ENCODE measurements at regions not wholly inside any gene's neighbourhood (a gene's known extent, or its start where the extent isn't known, plus 50 kb on each side); places are given as distances from the start of the nearest gene placed in this dataset.
"Not testable (repeated sequence)": the region's sequence is repeated elsewhere in the genome, so short reads cannot be mapped to it uniquely, and the experiment has no call there.

- no peak for DNase-seq
Measured at GRCh38 chr20:43836790-43837189, 77.9 kb upstream of the TOX2 start.

- no peak for DNase-seq
Measured at GRCh38 chr20:43835944-43836508, 78.6 kb upstream of the TOX2 start.

GRCh38 chr20:43833511-43834395 is 80.9 kb upstream of the TOX2 start:
- no peak for DNase-seq

- DNase-seq, result no peak
Measured at GRCh38 chr20:43832961-43833360, 81.7 kb upstream of the TOX2 start.

- DNase-seq, result no peak
Measured at GRCh38 chr20:43832096-43832816, 82.4 kb upstream of the TOX2 start.

GRCh38 chr20:43831481-43832065 is 83.1 kb upstream of the TOX2 start:
- DNase-seq, result no peak

- DNase-seq, result no peak
Measured at GRCh38 chr20:43830883-43831282, 83.8 kb upstream of the TOX2 start.

GRCh38 chr20:43829951-43830690 is 84.5 kb upstream of the TOX2 start:
- DNase-seq, result no peak

GRCh38 chr20:43827940-43828562 is 86.6 kb upstream of the TOX2 start:
- no peak for DNase-seq

- DNase-seq, result not testable (repeated sequence)
Measured at GRCh38 chr20:43826943-43827342, 87.7 kb upstream of the TOX2 start.

- no peak for DNase-seq
Measured at GRCh38 chr20:43825581-43825980, 89.1 kb upstream of the TOX2 start.

GRCh38 chr20:43825051-43825402 is 89.6 kb upstream of the TOX2 start:
- no peak for DNase-seq

- no peak for DNase-seq
Measured at GRCh38 chr20:43824309-43825050, 90.2 kb upstream of the TOX2 start.

GRCh38 chr20:43821795-43822194 is 92.9 kb upstream of the TOX2 start:
- no peak for DNase-seq

GRCh38 chr20:43820731-43821330 is 93.8 kb upstream of the TOX2 start:
- DNase-seq, result no peak

GRCh38 chr20:43812216-43812615 is 85.4 kb upstream of the GTSF1L start:
- DNase-seq, result no peak

GRCh38 chr20:43809206-43809819 is 82.5 kb upstream of the GTSF1L start:
- no peak for DNase-seq

GRCh38 chr20:43804781-43805180 is 78.0 kb upstream of the GTSF1L start:
- no peak for DNase-seq

- no peak for DNase-seq
Measured at GRCh38 chr20:43803276-43803675, 76.5 kb upstream of the GTSF1L start.

- no peak for DNase-seq
Measured at GRCh38 chr20:43800186-43800585, 73.4 kb upstream of the GTSF1L start.

GRCh38 chr20:43799741-43800140 is 72.9 kb upstream of the GTSF1L start:
- DNase-seq, result no peak
